Activated CD4-positive, alpha-beta T cell treated with anti-CD3 and anti-CD28 coated beads, Interleukin-2, amount 50 U/mL, for 1 hour (primary cell): ENCODE measurements at regions not wholly inside any gene's neighbourhood (a gene's known extent, or its start where the extent isn't known, plus 50 kb on each side); places are given as distances from the start of the nearest gene placed in this dataset.
"Not testable (repeated sequence)": the region's sequence is repeated elsewhere in the genome, so short reads cannot be mapped to it uniquely, and the experiment has no call there.

Source experiments
- DNase-seq: peaks from one replicate; pipeline ENCODE4 v3.0.0-alpha.2; 2020

DNA sequence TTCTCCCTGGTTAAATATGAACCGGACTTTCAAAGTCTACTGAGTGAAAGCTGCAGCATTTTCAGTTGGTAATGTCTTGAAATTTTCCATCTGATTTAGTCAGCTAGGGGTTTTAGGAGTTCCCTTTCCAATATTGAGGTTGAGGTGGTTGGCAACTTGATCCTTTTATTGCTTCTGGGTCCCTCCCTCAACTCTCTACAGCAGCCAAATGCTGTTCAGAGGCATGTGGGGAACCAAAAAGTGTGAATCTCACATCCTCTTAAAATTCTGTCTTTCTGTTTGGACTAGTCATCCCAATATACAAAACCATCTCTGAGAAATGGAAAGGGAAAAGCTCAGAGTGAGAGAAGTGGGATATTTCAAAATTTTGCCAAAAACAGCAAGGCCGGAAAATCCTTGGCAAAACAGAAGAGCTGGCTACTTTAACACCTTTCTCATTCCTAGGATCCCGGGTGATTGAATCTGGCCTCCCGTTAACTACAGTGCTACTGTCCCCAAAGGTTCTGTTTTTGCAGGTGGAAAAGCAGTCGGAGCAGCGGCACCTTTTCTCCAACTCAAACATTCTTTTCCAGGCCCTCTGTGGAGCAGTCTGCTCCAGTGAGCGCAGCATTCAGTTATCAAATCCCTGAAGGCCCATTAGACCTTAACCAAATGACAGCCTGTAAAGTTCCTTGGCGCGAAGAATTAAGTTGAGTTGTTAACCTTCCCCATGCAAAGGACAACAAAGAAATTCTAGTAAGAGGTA is 345.9 kb upstream of the NUDT12 start:
- DNase-seq, result no peak

DNA sequence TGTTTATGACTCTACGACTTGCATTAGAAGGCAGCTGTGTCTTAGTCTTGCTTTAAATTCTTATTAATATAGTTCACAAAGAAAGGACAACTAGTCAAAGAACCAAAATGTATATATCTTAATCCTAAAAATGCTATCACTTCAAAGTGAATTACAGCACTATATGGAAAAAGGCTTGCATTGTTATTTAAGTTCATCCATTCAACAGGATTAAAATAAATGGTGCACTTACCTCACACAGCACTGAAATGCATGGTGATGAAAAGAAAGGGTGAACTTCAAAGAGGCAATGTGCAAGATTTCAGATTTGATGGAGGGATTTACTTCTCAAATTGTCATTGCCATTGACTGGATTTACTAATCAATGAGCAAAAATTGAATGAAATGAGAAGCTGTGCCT is 344.4 kb upstream of the NUDT12 start:
- DNase-seq, result no peak

DNA sequence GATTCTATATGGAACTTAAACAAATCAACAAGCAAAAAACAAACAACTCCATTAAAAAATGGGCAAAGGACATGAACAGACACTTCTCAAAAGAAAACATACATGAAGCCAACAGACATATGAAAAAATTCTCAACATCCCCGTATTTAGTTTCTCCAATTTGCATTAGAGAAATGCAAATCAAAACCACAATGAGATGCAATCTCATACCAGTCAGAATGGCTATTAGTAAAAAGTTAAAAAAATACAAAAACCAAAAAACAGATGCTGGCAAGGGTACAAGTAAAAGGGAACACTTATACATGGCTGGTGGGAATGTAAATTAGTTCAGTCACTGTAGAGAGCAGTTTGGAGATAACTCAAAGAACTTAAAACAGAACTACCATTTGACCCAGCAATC is 342.1 kb upstream of the NUDT12 start:
- DNase-seq, result no peak

DNA sequence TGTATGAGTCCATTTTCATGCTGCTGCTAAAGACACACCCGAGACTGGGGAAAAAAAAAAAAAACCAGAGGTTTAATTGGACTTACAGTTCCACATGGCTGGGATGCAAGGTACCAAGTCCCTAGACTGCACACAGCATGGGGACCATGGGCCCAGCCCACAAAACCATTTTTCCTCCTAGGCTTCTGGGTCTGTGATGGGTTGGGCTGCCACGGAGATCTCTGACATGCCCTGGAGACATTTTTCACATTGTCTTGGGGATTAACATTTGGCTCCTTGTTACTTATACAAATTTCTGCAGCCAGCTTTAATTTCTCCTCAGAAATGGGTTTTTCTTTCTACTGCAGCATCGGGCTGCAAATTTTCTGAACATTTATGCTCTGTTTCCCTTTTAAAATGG is 340.3 kb upstream of the NUDT12 start:
- no peak for DNase-seq

DNA sequence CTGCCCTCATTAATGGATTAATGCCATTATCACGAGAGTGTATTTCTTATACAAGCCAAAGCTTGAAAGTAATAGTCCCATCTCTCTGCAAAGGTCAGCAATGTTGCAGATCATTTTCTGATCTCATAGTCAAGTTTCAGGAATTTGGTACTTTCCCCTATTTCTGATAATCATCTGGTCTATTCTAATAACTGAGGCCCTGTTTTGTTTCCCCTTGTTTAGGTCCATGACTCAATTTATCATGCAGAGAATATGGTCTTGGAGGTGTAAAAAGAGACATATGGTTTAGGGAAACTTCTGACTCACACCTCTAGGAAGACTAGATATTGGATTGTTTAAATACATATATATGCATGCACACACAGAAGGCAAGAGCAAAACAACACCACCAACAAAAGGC is 339.3 kb upstream of the NUDT12 start:
- DNase-seq, result no peak

DNA sequence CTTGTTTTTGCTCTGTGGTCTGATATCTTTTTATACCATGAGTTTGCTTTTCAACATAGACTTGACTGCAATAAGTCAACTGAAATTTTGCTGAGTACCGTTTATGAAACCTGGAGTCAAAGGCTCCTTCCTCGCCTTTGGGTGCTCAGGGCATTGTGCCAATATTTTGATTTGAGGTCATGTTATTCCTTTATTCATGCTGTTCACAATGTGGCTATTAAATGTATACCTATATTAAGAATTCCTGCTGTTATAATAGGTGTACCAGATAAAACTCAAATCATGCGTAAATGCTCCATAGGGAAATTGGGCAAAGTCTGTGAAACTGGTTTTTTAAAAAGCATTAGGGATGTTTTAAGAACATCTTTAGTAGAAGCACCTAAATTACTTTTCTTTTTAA is 334.0 kb upstream of the NUDT12 start:
- DNase-seq, result no peak

DNA sequence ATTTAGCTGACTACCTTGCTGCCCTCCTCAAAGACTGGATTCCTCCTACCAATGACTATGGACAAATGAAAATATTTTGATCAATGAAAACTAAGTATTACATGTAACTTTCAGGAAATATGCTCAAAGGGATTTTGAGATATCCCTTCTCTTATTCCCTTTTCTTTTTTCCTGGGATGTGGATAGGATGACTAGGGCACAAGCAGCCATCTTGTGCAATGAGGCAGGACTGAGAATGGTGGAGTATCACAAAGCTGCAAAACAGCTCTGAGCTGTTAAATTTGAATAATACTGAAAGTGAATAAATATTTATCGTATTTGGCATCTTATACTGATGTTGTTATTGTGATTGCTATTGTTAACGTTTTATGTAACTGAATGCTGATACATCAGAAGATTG is 333.1 kb upstream of the NUDT12 start:
- DNase-seq, result no peak

GRCh38 chr5:103894882-103895281 is 332.3 kb upstream of the NUDT12 start:
- no peak for DNase-seq

DNA sequence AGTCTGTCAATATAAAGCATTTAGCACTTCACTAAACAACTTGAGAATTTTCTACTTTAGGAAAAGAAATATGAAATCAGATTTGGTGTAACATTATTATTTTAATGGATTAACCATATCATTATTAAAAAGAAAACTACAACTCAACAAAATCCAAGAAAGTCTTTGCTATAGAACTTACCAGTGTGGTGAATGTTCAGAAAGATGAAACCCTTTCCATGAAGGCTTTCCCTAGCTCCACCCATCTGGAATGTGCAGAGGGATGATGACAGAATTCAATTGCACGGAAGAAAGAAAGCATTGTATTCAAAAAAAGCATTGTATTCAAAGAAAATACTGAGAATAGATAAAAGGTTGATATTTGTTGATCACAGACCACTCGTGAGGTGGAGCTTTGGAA is 328.6 kb upstream of the NUDT12 start:
- DNase-seq, result no peak

GRCh38 chr5:103890313-103890712 is 327.7 kb upstream of the NUDT12 start:
- DNase-seq, result no peak

GRCh38 chr5:103889500-103890209 is 327.1 kb upstream of the NUDT12 start:
- no peak for DNase-seq

DNA sequence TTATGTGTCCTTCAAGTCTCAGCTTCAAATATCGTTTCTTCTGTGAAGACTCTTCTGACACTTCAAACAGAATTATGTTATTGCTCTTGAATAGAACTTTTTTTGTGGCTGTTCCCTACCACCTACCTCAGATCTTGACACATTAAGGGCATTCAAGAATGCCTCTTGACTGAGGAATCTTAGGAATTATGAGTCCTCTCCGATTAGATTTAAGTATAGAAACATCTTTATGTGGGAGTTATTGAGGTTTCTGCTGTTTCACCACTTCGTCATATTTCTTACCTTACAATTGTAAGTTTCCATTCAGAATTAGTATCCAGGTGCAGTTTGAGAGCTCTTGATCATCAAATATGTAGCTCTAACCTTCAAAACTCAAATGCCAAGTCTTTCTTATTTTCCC is 324.2 kb upstream of the NUDT12 start:
- no peak for DNase-seq

GRCh38 chr5:103883143-103883542 is 320.6 kb upstream of the NUDT12 start:
- no peak for DNase-seq

DNA sequence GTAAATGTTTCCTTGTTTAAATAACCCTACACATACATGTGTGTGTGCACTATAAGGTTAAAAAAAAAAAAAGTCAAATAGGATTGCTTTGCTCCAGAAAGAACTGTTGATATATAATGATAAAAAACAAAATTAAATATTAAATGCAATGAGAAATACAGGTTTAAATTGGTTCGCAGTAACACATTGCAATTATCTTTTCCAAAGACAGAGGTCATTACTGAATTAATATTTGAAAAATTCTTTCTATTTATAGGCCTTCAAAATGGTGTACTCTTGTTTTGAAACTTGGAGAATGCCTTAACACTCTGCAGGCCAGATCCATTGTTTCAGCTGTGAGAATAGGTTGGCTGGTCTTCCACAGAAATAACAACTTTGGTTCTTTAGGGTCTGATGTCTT is 319.0 kb upstream of the NUDT12 start:
- DNase-seq, result no peak

GRCh38 chr5:103867857-103868598 is 305.4 kb upstream of the NUDT12 start:
- no peak for DNase-seq

DNA sequence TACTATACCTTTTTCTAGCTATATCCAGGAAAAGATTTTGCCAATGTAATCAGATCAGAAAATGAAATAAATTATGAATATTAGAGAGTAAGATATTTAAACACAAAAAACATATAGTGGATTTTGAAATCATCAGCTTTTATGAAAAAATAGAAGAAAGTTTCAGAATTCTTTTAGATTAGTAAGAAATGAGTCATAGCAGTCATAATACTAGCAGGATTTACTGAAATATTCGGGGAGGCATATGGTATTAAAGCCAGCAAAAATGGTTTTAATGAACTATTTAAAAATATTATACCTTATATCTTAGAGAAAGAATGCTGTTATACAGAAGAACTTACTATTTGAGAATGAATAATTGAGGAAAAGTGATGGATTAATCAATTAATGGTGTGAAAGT is 303.6 kb upstream of the NUDT12 start:
- no peak for DNase-seq

DNA sequence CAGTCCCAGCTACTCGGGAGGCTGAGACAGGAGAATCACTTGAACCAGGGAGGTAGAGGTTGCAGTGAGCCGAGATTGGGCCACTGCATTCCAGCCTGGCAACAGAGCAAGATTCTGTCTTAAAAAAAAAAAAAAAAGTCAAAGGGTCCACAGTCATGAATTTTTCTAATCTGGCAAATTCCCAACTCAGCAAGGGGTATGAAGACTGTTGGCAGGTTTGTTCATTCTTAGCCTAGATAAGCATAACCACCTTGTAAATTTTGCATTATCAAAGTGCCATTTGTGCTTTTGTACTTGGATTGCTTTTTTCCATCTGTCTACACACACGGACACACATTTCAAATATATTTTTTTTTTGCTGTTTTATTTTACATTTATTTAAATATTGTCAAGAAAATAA is 299.8 kb upstream of the NUDT12 start:
- DNase-seq, result no peak

DNA sequence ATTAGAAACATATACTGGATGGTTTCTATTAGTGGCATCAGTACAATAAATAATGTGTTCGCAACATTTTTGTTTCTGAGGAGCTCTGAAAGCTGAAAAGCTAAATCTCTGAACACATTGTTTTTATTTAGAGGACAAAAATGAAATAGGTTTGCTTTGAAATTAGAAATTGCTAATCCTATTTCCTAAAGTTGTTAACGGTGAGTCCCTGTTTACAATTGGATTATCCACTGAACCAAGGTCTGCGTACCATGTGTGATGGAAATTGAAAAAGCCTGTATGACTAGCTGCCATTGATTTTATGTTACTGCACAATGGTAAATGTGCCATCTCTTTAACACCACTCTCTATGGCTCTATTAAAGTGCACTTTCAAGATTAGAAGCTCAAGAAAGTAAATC is 297.7 kb upstream of the NUDT12 start:
- no peak for DNase-seq

GRCh38 chr5:103858367-103858766 is 295.8 kb upstream of the NUDT12 start:
- not testable (repeated sequence) for DNase-seq

DNA sequence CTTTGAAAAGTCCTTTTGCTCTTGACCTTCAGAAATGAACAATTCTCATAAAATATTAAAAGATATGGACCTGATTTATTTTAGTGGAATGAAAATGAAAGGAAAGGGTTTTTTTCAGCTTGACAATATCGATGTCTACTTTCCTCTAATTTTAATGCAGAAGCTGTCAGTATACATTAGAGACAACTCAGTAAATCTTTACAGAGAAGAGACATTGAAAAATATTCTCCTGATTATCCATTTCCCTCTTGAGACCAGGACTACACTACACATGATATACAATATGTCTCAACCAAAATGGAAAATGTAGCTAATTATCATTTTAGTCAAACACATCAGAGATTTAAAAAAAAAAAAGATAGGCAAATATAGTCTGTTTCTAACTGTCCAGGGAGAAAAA is 288.5 kb upstream of the NUDT12 start:
- no peak for DNase-seq

- no peak for DNase-seq
These were observed 287.3 kb upstream of the NUDT12 start for GRCh38 chr5:103849934-103850333.

DNA sequence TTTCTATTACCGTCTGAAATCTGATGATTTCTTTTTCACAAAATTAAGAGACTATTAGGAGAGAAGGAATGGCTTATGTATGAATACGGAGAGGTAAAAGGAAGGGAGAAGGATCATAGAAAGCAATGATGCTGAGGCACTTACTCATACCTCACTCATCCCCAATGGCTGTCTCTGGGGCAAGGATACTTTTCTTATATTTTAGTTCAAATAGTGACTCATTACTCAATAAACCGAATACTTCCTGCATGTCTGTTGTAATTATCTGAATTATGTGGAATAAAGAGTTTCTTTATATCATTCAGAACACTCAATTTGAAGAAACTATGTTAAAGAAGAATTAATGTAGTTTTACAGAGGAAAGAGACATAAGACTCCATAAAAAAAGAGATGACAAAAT is 284.5 kb upstream of the NUDT12 start:
- no peak for DNase-seq

GRCh38 chr5:103842936-103843335 is 280.3 kb upstream of the NUDT12 start:
- no peak for DNase-seq

DNA sequence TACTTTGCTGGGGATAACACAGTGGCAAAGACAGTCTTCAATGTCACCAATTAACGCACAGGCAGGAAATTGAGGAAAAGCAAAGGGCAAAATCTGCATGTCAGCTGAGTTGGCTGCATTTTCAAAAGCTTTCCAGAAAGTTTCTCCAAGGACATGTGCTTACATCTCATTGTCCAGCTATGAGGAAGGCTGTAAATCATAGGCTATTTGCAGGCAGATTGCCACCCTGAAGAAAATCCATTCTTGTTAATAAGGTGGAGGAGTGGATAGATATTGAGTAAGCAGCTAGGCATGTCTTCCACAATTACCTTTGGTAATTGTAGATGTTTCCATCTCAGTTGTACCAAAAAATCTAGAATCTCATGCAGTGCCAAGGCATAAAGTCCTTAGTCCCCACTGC is 278.0 kb upstream of the NUDT12 start:
- no peak for DNase-seq
